Muscle layer of colon (tissue), 2 donors: ENCODE measurements at regions not wholly inside any gene's neighbourhood (a gene's known extent, or its start where the extent isn't known, plus 50 kb on each side); places are given as distances from the start of the nearest gene placed in this dataset.

Experiments used
- H3K27ac ChIP-seq: one replicate; pipeline ENCODE4 v1.7.0; 2013; ENCODE audit warnings: low read depth, mild to moderate bottlenecking, low read length, moderate library complexity
- H3K27me3 ChIP-seq, 2 donors: one replicate each; pipeline ENCODE4 v1.7.0; 2013; ENCODE audit warnings: low read length in 2 of 2, mild to moderate bottlenecking in 2 of 2; ENCODE audit not compliant: insufficient read depth in 2 of 2, control insufficient read depth in 1 of 2
- H3K36me3 ChIP-seq: one replicate; pipeline ENCODE4 v1.7.0; 2013; ENCODE audit warnings: mild to moderate bottlenecking, low read length; ENCODE audit not compliant: insufficient read depth
- H3K4me1 ChIP-seq: one replicate; pipeline ENCODE4 v1.7.0; 2013; ENCODE audit warnings: mild to moderate bottlenecking, low read length; ENCODE audit not compliant: insufficient read depth
- H3K4me3 ChIP-seq, 2 donors: one replicate each; pipeline ENCODE4 v1.7.0; 2013; ENCODE audit warnings: low read length in 2 of 2, low read depth in 1 of 2, mild to moderate bottlenecking in 1 of 2, moderate library complexity in 1 of 2
- H3K9ac ChIP-seq: one replicate; pipeline ENCODE4 v1.7.0; 2013; ENCODE audit warnings: low read length
- H3K9me3 ChIP-seq: one replicate; pipeline ENCODE4 v1.7.0; 2013; ENCODE audit warnings: mild to moderate bottlenecking, low read length
- donor health status: abdominal sarcoma.
- donor health status: Adenocarcinoma of cecum.

DNA sequence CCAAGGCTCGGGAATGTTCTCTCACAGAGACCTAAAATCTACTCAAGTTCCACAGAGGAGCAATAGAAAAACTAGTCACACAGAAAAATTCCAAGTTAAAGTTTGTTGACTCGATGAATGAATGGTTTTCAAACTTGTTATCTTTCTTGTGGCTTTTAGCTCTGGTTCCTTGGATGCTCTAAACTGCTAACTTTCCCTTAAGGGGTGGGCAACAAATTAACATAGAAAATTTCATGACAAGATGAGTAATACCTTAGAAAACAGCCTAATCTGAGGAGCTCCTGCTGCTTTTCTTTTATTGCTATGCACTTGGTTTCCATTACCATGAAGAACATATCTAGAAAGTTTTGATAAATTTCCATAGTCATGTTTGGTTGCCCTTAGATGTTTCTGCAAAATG, 100.2 kb upstream of the CCDC112 start:
- no peaks in the 10 kb centered on the region for H3K4me1 ChIP-seq
- H3K4me3 ChIP-seq, result no peak overlapping the region
- no peak overlapping the region for H3K27ac ChIP-seq
- no peaks in the 10 kb centered on the region for H3K36me3 ChIP-seq
- H3K9ac ChIP-seq, result no peak overlapping the region
- no peaks in the 10 kb centered on the region for H3K9me3 ChIP-seq
- no peaks in the 10 kb centered on the region for H3K27me3 ChIP-seq

GRCh38 chr5:115396081-115396480, 99.6 kb upstream of the CCDC112 start:
- no peak overlapping the region for H3K27ac ChIP-seq
- no peaks in the 10 kb centered on the region for H3K4me1 ChIP-seq
- no peaks in the 10 kb centered on the region for H3K27me3 ChIP-seq
- no peak overlapping the region for H3K9ac ChIP-seq
- no peaks in the 10 kb centered on the region for H3K36me3 ChIP-seq
- H3K9me3 ChIP-seq, result no peaks in the 10 kb centered on the region
- H3K4me3 ChIP-seq, result no peak overlapping the region

- Histone ChIP-seq H3K4me3 (no peak overlapping the region), H3K9me3 (no peaks in the 10 kb centered on the region), H3K27me3 (no peaks in the 10 kb centered on the region), H3K9ac (no peak overlapping the region), H3K36me3 (no peaks in the 10 kb centered on the region), H3K27ac (no peak overlapping the region), H3K4me1 (no peaks in the 10 kb centered on the region)
Measured at GRCh38 chr5:115394531-115394930, 98.1 kb upstream of the CCDC112 start.

GRCh38 chr5:115393239-115393638, 96.8 kb upstream of the CCDC112 start:
- H3K4me1 ChIP-seq, result no peaks in the 10 kb centered on the region
- H3K9ac ChIP-seq, result no peak overlapping the region
- no peak overlapping the region for H3K27ac ChIP-seq
- no peaks in the 10 kb centered on the region for H3K9me3 ChIP-seq
- no peaks in the 10 kb centered on the region for H3K27me3 ChIP-seq
- no peaks in the 10 kb centered on the region for H3K36me3 ChIP-seq
- H3K4me3 ChIP-seq, result no peak overlapping the region

DNA sequence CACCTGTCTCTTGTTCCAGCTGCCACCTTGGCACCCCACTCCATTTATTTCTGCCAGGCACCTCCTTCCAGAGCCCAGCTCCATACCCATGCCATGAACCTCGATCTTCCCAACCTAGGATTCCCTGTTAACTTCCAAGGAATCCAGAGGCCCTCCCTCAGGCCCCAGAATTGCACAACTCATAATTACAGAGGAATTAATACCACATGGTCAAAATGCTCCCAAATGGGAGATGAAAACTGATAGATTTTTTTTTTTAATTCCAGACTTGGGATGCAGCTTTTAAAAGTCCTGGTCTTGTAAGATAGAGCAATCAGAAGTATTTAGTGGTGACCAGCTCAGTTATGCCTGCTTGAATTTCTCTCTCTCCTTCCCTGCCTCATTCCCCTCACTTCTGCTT, 96.2 kb upstream of the CCDC112 start:
- Histone ChIP-seq H3K4me1 (no peaks in the 10 kb centered on the region), H3K4me3 (no peak overlapping the region), H3K27ac (no peak overlapping the region), H3K9ac (no peak overlapping the region), H3K9me3 (no peaks in the 10 kb centered on the region), H3K36me3 (no peaks in the 10 kb centered on the region), H3K27me3 (no peaks in the 10 kb centered on the region)

DNA sequence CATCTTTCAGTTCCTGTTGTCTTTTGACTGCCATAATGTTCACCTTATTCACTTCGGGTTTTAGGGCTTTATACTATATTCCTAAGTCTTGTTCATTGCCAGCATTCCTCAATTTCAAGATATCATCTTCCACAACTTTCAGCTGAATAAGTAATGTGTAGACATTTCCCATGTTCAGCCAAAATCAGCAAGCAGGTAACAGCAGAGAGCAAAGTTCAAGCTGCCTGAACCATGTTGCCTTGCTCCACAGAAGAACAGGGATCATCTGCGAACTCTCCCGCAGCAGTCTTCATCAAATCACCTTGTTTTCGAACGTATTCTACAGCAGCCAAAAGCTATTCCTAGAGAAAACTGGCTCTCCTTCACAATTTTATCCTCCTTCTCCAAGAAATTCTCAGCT, 95.3 kb upstream of the CCDC112 start:
- H3K9ac ChIP-seq, result no peak overlapping the region
- no peak overlapping the region for H3K4me3 ChIP-seq
- no peaks in the 10 kb centered on the region for H3K4me1 ChIP-seq
- no peak overlapping the region for H3K27ac ChIP-seq
- no peaks in the 10 kb centered on the region for H3K9me3 ChIP-seq
- no peaks in the 10 kb centered on the region for H3K36me3 ChIP-seq
- H3K27me3 ChIP-seq, result no peaks in the 10 kb centered on the region

GRCh38 chr5:115389799-115390382, 93.4 kb upstream of the CCDC112 start:
- Histone ChIP-seq H3K36me3 (no peaks in the 10 kb centered on the region), H3K4me3 (no peak overlapping the region), H3K27me3 (no peaks in the 10 kb centered on the region), H3K4me1 (no peaks in the 10 kb centered on the region), H3K27ac (no peak overlapping the region), H3K9ac (no peak overlapping the region), H3K9me3 (no peaks in the 10 kb centered on the region)

DNA sequence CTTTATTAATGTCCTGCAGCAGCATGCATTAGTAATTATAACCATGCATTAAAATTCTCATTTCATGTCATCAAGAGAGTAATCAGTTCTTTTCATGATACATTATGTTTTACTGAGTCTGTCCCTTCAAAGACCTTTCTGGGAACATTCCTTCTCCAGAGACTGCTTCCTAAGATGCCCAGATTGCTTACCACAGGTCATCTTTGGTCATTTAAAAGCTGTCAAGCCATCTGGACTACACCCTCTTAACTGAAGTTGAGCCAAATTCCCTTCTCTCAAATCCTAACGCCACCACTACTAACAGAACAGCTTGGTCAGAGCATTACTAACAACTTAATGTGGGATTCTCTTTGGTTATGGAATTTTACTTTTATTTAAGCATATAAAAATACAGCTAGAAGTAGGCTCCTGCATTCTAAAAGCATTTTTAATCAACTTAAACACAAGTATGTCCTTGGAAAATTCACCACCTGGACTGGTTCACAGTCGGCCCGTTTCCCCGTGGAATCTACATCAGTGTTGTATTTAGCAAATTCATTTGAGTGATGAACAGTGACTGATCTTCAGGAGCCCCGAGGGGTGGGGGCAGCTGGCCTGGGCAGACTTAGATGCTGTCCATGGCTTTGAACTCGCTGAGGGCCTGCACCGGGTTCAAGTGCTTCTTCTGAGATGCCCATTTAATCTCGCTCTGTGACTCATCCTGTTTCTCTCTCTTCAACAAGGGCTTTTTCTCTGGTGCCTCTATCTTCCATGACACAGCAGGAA, 92.8 kb upstream of the CCDC112 start:
- no peak overlapping the region for H3K4me3 ChIP-seq
- no peaks in the 10 kb centered on the region for H3K9me3 ChIP-seq
- no peak overlapping the region for H3K9ac ChIP-seq
- no peaks in the 10 kb centered on the region for H3K27me3 ChIP-seq
- no peak overlapping the region for H3K27ac ChIP-seq
- H3K36me3 ChIP-seq, result no peaks in the 10 kb centered on the region
- H3K4me1 ChIP-seq, result no peaks in the 10 kb centered on the region

GRCh38 chr5:115388240-115388639, 91.8 kb upstream of the CCDC112 start:
- Histone ChIP-seq H3K4me1 (no peaks in the 10 kb centered on the region), H3K9ac (no peak overlapping the region), H3K9me3 (no peaks in the 10 kb centered on the region), H3K4me3 (no peak overlapping the region), H3K27ac (no peak overlapping the region), H3K27me3 (no peaks in the 10 kb centered on the region), H3K36me3 (no peaks in the 10 kb centered on the region)

DNA sequence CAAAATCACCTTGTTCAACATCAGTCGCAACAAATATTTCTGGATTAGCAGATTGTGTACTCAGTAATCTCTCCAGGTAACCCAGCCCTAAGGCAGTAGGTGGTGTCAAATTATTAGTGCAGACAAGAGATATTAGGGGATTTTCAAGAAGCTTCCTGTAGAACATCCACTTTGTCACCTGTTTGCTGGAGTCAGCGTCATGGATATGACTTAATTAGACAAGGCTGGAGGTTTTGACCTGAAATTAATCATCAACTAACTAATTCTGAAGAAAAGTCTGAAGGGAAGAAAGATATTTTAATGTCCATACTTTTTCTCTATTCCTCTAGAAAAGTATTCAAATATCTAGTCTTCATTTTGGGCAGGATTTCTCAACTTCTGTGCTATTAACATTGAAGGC, 91.4 kb upstream of the CCDC112 start:
- no peak overlapping the region for H3K27ac ChIP-seq
- H3K4me1 ChIP-seq, result no peaks in the 10 kb centered on the region
- H3K9ac ChIP-seq, result no peak overlapping the region
- H3K36me3 ChIP-seq, result no peaks in the 10 kb centered on the region
- H3K27me3 ChIP-seq, result no peaks in the 10 kb centered on the region
- no peak overlapping the region for H3K4me3 ChIP-seq
- no peaks in the 10 kb centered on the region for H3K9me3 ChIP-seq

DNA sequence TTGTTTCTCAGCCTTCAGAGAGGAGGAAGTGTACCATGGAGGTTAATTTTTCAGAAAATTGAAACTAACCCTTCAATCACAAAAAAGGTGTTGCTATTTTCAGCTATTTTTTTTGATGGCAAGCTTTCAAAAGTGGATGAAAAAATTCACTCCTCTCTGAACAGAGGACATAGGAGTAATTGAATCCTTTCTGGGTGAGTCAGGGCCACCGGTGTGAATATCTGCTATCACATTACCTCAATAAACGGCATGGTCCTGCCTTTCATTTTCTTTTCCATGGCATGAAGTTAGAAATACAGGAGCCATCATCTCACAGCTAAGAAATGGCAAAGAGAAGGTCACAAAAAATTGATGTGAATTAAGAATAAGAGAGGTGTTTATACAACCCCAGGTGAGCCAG, 90.2 kb upstream of the CCDC112 start:
- no peak overlapping the region for H3K4me3 ChIP-seq
- no peaks in the 10 kb centered on the region for H3K27me3 ChIP-seq
- no peak overlapping the region for H3K9ac ChIP-seq
- H3K4me1 ChIP-seq, result no peaks in the 10 kb centered on the region
- no peaks in the 10 kb centered on the region for H3K9me3 ChIP-seq
- H3K27ac ChIP-seq, result no peak overlapping the region
- H3K36me3 ChIP-seq, result no peaks in the 10 kb centered on the region
